HG03060 (cell line): ENCODE measurements at regions not wholly inside any gene's neighbourhood (a gene's known extent, or its start where the extent isn't known, plus 50 kb on each side); places are given as distances from the start of the nearest gene placed in this dataset.

Experiments
- ATAC-seq: cut with Tn5 transposase; IDR thresholded peaks from one replicate; pipeline ENCODE4 v1.9.1; 2021; ENCODE audit warnings: low read depth, moderate number of reproducible peaks; ENCODE audit not compliant: unreplicated experiment

GRCh38 chr13:110965755-110966134 is 50.9 kb upstream of the ANKRD10 start:
- ATAC-seq = no peak

DNA sequence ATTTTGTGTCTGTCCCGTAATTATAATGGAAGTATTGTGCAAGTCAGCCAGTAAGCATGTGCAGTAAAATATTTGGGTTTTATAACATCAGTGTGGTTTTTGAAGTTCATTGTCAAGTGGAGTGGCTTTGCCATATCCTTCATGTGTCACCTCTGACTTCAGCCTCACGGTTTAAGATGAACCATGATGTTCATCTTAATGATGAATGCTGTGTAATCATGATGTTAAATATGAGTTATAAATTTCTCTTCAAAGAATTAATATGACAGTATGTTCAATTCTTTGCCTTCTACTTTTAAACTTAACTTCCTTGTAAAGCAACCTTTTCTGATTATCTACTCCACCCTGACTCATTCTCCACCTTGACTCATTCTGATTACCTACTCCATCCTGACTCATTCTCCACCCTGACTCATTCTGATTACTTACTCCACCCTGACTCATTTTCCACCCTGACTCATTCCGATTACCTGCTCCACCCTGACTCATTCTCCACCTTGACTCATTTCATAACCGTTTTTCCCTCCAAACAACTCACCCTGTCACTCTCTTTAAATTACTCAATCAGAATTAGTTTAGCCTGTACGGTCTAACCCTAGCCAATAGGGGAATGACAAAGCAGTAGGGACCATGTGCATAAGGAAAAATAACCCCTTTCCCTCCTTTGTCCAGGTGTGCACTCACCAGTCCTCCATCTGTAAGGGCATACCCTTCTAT is 50.3 kb upstream of the ANKRD10 start:
- ATAC-seq = peak; percentile 91
